Ramos (cell line): ENCODE measurements at regions not wholly inside any gene's neighbourhood (a gene's known extent, or its start where the extent isn't known, plus 50 kb on each side); places are given as distances from the start of the nearest gene placed in this dataset.
"Not testable (repeated sequence)": the region's sequence is repeated elsewhere in the genome, so short reads cannot be mapped to it uniquely, and the experiment has no call there.

Experiments
- in situ Hi-C: fragments of 300-500 bp; cut with MboI; formaldehyde crosslinking; loops from one replicate; pipeline ENCODE4 v1.14.3; 2022; ENCODE audit warnings: low sequenced_read_pairs; ENCODE audit not compliant: unreplicated experiment

- in situ Hi-C loops: no loop called here
Observed at GRCh38 chr2:150695451-150696135, 208.1 kb upstream of the RND3 start.

- in situ Hi-C loops: no loop called here
Observed at GRCh38 chr2:150693556-150693955, 206.1 kb upstream of the RND3 start.

GRCh38 chr2:150690870-150691269, 203.4 kb upstream of the RND3 start:
- in situ Hi-C loops: no loop called here

GRCh38 chr2:150690261-150690660, 202.8 kb upstream of the RND3 start:
- in situ Hi-C loops: no loop called here

- in situ Hi-C loops: no loop called here
Observed at GRCh38 chr2:150689590-150689989, 202.1 kb upstream of the RND3 start.

- in situ Hi-C loops: no loop called here
Observed at GRCh38 chr2:150688016-150688415, 200.5 kb upstream of the RND3 start.

GRCh38 chr2:150686391-150686790, 198.9 kb upstream of the RND3 start:
- in situ Hi-C loops: no loop called here

GRCh38 chr2:150681120-150681804, 193.8 kb upstream of the RND3 start:
- in situ Hi-C loops: no loop called here

- in situ Hi-C loops: no loop called here
Observed at GRCh38 chr2:150679456-150680120, 192.1 kb upstream of the RND3 start.

- in situ Hi-C loops: no loop called here
Observed at GRCh38 chr2:150677551-150677950, 190.1 kb upstream of the RND3 start.

GRCh38 chr2:150676747-150677383, 189.4 kb upstream of the RND3 start:
- in situ Hi-C loops: no loop called here

GRCh38 chr2:150675807-150676206, 188.3 kb upstream of the RND3 start:
- in situ Hi-C loops: no loop called here

GRCh38 chr2:150674283-150674682, 186.8 kb upstream of the RND3 start:
- in situ Hi-C loops: no loop called here

GRCh38 chr2:150672311-150672710, 184.8 kb upstream of the RND3 start:
- in situ Hi-C loops: no loop called here

GRCh38 chr2:150669492-150669891, 182.0 kb upstream of the RND3 start:
- in situ Hi-C loops: no loop called here

GRCh38 chr2:150667039-150667438, 179.6 kb upstream of the RND3 start:
- in situ Hi-C loops: not testable (repeated sequence)

- in situ Hi-C loops: no loop called here
Observed at GRCh38 chr2:150663143-150663542, 175.7 kb upstream of the RND3 start.

GRCh38 chr2:150656002-150656401, 168.5 kb upstream of the RND3 start:
- in situ Hi-C loops: no loop called here

GRCh38 chr2:150653351-150653750, 165.9 kb upstream of the RND3 start:
- in situ Hi-C loops: no loop called here

- in situ Hi-C loops: no loop called here
Observed at GRCh38 chr2:150647943-150648342, 160.5 kb upstream of the RND3 start.

- in situ Hi-C loops: no loop called here
Observed at GRCh38 chr2:150646746-150647145, 159.3 kb upstream of the RND3 start.
